HG03280 (cell line): ENCODE measurements at regions not wholly inside any gene's neighbourhood (a gene's known extent, or its start where the extent isn't known, plus 50 kb on each side); places are given as distances from the start of the nearest gene placed in this dataset.
"Not testable (repeated sequence)": the region's sequence is repeated elsewhere in the genome, so short reads cannot be mapped to it uniquely, and the experiment has no call there.

Experiments
- ATAC-seq: cut with Tn5 transposase; IDR thresholded peaks from one replicate; pipeline ENCODE4 v1.9.1; 2021; ENCODE audit warnings: mild to moderate bottlenecking, moderate library complexity; ENCODE audit not compliant: unreplicated experiment

DNA sequence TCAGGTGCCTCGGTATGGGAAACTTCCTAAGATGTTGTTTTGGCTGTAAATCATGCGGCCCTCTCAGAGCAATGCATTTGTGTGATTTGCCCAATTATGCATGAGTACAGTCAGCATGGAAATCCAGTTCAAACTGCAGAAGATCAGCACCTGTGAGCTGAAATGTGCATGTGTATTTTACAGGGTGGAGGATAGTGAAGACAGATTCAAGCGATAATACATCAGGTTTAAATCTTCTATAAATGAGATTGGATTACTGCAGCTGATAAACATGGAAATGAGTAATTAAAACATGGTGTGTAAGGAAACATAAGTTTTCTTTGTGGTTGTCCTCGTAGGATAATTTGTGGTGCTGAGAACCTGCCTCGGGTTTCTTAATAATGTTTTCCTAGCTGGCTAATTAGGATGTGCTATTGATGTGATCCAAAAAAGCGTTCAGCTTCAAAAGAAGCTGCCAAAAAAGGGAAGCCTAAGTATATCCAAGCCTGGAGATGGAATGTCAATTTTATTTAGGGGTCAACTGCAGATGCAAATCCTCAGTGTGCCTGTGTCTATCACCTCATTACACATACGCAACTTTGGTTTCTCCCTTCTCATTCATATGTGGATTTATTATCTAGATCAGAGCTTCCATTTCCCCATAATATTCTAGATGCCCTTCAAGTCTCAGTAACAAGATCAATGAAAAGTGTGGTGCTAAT, 117.1 kb upstream of the CCDC28A start:
- no peak for ATAC-seq

DNA sequence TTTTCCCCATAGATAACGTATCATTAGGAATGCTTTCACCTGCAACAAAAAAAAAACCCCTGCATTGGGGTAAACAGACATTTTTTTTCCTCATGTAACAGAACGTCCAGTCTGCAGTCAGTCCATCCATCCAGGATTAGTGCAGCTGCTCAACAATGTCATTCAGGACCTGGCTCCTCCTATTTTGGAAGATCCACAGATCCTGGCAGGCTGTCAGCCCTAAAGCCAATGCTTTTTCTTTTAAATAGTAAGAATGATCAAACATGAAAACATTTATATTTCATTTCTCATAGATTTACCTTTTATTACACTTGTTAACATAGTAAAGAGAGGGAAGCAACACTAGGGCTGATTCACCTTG, 116.5 kb upstream of the CCDC28A start:
- no peak for ATAC-seq

DNA sequence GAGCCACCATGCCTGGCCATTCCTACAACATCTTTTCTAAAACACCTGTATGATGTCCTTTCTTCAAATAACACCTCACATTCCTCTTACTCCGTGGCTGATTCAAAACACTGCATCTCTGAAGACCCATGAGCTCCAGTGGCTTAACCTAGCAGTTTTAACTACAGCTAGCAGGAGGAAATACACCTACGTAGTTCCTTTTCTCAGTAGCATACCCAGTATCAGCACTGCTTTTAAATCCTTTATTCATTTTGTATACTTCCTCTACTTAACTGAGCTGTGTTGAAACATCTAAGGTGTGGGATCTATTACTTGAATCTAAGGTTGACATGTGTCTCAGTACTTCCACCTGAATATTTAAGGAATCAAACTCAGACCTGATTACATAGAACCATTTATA, 113.6 kb upstream of the CCDC28A start:
- ATAC-seq = no peak

DNA sequence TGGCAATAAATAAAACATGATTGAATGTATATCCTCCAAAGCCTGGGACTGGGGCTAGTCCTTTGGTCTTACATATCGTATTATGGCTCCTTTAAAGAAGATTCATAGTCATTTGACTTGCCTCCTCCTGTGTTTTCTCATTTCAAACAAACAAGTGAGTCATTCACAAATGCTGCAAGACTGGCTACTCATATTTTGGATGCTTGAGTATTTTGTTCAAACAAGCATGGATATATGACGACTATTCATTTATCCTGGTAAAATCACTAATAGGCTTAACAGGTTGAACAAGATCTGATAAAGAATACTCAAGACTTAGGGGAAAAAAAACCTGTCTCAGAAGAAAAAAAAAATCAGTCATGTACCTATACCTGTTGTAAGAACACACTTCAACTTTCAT, 111.1 kb upstream of the CCDC28A start:
- no peak for ATAC-seq

DNA sequence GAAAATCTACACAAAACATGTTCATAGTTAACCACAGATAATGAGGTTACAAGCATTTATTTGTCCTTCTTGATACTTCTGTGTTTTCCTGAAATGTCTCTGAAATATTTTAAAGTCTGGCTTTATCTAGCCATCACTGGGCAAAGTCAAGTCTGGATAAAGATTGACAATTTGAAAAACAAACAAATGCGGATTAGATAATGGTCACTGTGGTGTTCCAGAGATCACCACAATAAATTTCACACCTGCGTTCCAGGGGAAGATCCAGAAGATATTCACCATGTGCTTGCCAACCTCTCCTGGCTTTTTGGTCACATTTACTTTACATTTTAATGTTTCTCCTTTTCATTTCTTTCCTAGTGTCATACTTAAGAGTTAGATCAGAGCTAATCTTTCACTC, 109.7 kb upstream of the CCDC28A start:
- no peak for ATAC-seq

DNA sequence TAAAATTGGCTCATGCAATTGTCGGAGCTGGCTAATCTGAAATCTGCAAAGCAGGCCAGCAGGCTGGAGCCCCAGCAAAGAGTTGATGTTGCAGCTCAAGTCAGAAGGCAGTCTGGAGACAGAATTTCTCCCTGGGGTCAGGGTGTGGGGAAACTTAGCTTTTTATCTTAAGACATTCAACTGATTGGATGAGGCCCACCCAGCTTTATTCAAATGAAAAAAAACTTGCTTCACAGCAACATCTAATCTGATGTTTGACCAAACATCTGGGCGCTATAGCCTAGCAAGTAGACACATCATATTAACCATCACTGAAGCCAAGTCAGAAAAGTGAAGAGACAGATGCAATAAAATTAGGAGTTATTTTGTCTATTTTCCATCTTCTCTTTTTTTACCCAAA, 108.8 kb upstream of the CCDC28A start:
- no peak for ATAC-seq

DNA sequence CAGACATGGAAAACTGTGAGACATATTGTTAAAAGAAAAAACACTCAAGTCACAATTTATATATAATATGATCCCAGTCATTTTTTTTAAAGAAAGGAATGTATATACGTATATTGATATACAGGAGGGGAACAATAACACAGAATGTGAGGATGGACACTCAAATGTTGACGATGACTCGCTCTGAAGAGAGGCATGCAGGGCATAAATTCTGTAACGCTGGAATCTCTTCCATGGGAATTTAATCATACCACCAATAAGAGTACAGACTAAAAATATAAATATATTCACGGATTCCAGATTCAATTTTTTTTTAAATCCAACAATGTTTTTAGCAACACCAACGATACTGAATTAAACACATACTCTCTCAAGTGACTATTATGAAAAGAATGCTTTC, 106.9 kb upstream of the CCDC28A start:
- ATAC-seq = no peak

DNA sequence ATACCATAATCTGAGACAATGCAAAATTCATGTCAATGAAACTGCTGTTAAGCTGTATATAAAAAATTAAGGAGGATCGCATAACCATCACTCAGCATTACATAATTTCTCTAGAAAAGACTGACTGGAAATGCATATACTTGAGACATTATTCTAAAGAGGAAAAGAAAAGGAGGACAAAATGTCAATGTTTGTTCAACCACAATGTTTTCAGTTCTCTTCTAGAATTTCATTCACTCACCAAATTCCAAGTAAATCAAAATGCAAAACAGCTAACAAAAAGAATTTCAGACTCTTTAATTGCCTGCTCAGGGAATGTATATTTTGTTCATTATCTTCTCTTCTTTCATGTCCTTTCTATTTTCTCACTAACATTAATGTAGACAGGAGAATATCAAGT, 106.2 kb upstream of the CCDC28A start:
- ATAC-seq = no peak

DNA sequence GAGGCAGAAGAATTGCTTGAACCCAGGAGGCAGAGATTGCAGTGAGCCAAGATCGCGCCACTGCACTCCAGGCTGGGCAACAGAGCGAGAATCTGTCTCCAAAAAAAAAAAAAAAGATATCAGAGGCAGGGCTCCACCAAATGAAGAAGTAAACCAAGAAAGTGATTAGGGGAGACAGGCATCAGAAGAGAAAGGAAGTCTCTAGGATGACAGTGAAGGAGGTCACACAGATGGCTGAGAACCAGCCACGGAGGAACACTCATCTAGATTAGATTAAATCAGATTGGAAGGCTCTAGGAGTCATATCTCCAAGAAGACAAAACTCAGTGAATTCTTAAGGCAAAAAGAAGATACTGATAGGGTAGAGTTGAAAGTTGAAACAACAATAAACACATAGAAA, 102.2 kb upstream of the CCDC28A start:
- ATAC-seq = no peak

DNA sequence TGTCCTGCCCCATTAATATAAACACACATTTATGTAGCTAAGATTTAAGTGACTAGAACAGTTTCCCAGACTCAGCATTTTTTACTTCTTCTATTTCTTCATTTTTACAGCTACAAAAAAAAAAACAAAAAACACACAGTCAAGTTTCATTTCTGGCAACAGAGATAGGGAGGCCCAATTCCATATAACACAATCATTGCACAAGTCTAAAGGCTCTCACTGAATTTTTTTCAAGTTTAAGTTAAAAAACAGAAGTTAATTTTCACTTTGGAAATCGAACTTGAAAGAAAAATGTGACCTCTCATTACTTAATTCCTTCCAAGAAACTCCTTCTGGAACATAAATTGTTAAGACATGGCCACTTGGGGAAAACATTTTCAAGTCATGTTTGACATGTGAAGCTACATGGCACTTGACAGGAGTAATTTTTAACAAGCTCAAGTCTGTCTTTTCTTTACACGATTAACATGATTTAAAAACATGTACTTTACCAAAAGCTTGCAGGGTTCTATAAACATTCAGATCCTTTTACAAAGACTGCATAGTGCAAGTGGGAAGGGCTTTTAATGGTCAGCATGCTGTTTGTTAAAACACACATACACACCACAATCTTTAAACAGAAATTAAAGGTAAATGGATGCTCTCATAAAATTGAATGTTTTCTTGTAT, 100.1 kb upstream of the CCDC28A start:
- ATAC-seq = no peak

DNA sequence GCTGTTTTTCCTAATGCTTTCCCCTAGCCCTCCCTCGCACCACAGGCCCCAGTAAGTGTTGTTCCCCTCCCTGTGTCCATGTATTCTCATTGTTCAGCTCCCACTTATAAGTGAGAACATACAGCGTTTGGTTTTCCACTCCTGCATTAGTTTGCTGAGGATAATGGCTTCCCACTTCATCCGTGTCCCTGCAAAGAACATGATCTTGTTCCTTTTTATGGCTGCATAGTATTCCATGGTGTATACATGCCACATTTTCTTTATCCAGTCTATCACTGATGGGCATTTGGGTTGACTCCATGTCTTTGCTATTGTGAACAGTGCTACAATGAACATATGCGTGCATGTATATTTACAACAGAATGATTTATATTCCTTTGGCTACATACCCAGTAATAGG, 99.1 kb upstream of the CCDC28A start:
- ATAC-seq = not testable (repeated sequence)

DNA sequence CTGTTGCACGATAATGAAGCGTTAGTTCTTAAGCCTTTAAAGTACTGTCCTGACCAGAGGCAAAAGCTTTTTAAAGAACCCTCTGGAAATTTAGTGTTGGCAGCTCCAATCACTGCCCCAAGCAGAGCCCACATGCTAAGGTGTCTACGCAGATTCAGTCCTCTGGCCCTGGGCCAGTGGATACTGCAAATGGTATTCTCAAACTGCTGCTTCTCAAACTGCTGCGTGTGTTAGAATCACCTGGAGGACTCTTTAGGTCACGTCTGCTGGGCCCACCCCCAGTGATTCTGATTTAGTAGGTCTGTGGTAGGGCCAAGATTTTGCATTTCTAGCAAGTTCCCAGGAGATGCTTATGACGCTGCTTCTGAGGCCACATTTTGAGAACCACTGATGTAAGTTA, 96.0 kb upstream of the CCDC28A start:
- ATAC-seq = no peak

DNA sequence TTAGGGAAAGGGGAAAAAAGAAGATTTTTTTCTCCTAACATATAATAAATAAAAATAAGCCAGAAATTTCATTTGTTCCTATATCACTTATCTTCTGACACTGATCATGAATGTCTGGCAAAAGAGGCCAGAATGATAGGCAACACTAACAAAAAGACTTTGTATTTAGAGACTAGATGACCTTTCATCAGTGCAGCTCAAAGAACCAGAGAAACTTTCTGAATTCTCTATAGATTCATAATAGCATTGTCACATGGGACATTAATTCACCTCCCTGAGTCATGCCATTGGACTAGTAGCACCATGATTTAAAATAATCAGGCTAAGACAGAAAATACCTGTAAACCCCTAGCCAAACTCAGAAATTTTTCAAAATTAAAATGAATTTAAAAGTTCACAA, 95.4 kb upstream of the CCDC28A start:
- no peak for ATAC-seq

DNA sequence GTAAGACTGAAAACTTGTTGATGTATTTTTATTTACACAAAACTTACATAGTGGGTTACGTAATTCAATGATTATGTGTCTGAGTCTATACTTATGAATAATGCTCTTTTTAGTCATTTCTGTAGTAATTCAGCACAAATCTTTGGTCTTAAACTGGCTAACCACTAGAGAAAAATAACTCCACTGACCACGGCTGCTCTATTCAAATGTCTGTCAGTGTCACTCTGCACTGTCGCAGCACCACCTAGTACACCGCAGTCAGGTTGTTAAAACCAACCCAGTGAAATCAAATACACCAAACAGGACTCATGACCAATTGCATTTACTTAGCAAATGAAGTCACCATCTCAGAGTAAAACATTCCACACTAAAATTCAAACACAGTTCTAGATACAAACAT, 93.5 kb upstream of the CCDC28A start:
- ATAC-seq = no peak

DNA sequence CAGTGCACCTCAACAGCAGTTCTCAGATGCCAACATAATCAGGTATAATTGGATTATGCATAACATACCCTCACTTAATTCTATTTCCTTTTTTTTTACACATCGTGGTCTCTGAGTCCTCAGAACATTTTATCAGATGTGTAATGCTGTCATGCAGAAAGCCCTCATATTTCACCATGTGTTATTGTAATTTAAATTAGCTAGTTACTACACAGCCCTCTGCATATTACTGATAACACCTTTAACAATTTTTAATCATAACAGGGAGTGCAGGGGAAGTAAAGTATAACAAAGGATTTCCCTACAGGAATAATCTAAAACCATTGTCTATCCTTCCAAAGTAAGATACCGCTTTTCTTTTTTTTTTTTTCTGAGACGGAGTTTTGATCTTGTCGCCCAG, 91.9 kb upstream of the CCDC28A start:
- ATAC-seq = no peak

DNA sequence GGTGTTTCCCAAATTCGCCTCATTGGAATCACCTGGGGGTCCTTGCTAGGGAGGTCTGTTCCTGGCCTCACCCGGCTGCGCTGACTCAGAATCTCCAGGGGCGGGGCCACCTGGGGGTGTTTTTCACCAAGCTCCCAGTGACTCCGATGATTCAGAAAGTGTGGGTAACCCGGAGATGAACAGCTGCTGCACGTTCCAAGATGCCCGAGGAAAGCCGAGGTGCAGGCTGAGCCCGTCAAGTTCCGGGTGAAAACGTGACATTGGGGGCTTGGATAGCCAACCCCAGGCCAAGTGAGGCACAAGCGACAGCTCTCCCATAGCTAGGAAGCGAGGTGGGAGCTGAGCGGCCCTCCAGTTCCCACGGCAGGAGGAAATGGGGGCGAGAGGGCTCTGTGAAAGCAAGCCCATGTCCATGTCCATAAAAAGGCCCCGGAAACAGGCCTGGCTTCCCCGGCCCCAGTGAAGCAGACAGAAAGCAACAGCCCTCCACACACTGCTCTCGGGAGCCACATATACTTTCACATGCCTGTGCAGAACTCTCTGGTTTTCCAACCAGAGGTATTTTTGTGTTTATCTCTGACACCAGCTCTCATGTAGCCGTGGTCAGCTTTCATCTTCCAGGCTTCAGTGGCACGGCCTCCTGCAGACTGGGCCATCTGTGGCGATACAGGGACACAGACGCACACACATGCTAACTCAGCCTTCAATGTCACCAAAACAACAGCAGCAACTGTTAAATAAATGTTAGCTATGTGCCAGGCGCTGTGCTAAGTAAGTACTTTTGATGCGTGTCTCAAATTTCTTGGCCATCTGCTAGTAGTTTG, 90.7 kb upstream of the CCDC28A start:
- no peak for ATAC-seq

DNA sequence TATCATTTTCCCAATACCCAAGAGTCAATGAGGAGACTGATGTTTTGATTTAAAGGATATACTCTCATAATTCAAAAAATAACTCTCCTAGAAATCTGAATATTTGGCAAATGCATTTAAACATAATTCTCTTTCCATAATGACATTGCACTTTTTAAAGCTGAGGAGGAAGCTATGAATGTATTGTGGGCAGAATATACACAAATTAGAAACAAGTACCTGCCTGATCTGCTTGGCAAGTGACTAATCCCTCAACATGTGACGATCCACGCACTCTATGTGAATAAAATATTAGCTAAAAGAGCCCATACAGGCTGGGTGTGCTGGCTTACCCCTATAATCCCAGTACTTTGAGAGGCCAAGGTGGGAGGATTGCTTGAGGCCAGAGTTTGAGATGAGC, 88.3 kb upstream of the CCDC28A start:
- ATAC-seq = no peak

DNA sequence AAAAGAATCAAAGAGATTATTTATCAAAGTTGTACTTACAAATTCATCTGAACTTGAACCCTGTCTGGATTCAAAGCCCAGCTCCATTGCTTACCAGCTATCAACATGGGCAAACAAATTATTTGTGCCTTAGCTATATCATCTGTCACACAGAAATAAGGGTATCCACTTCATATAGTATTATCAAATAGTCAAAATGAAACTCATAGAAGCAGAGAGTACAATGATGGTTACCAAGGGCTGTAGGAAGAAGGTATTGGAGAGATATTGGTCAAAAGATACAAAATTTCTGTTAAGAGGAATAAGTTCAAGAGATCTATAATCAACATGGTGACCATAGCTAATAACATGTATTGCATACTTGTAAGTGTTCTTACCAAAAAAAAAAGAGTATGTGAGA, 87.8 kb upstream of the CCDC28A start:
- ATAC-seq = no peak

DNA sequence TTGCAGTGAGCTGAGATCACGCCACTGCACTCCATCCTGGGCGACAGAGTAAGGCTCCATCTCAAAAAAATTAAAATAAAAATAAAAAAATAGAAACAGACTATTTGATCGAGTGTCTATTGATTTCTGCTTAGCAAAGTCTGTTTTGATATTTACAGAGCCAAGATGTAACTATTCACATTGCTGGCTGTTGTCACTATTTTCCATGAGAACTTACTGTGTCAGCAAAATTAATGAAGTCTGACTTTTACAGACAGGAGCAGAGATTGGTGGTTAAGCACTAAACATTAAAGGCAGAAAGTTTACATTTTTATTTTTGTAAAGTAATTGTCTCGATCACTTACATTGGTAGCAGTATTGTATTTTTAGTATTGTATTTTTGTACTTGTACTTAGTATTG, 85.0 kb upstream of the CCDC28A start:
- no peak for ATAC-seq

DNA sequence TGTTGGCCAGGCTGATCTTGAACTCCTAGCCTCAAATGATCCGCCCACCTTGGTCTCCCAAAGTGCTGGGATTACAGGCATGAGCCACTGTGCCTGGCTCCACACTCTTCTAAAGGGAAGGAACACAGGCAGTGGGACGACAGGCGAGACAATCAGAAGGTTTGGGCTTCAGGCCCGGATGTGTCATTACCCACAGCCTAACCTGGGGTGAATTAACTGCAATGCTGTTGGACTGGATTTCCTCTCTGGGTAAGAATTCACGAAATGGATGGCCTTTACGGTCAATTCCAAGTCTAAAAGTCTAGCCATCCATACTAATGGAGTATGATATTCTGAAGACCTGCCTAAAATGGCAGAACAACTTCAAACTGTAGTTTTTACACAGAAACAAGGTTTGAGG, 83.7 kb upstream of the CCDC28A start:
- no peak for ATAC-seq

DNA sequence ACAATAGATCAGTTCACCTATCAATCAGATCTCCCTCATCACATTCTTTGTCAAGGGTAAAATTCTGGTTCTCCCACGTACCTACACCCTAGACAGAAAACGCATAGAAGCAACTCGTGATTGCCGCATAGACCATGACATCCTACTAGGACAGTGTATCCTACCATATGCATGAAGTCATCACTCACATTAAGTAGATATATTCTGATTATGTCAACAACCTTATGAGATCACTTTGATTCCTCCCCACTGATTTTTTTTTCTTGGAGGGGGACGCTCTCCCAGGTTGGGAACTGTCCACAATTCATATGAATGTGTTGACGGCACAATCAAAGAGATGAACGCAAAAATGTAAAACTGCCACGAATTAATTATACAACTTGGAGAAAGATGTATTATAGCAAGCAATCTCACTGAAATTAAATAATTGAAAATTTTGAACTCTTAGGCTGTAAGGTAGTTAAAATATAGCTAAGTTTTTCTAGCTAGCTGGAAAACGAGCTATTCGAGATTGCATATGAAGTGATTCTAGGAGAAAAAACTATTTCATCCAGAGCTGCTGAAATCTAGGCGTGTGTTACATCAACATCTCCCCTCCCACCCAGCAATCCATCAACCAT, 82.5 kb upstream of the CCDC28A start:
- ATAC-seq = no peak

DNA sequence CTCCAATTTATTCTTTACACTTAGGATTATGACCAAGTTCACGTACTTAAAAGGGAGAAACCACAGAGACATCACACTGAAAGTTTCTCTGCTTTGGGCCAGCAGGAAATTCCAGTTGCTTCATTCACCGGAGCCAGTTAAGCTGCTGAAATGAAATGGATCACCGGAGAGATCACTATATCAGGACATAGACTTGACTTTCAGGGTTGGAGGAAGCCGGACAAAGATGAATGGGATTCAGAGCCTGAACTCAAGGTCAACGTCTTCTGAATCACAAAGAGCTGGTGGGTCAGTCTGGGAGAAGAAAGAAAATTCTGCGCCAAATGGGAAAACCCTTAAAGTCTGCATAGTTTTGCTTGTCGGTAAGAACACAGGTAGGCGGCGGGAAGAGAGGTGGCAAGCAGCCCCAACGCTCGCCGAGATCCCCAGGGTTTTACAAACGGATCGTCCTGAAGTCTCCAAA, 81.9 kb upstream of the CCDC28A start:
- no peak for ATAC-seq
